AG08396 (cell line): ENCODE measurements at regions not wholly inside any gene's neighbourhood (a gene's known extent, or its start where the extent isn't known, plus 50 kb on each side); places are given as distances from the start of the nearest gene placed in this dataset.

ENCODE experiments used
- DNase-seq: peaks from one replicate; pipeline ENCODE4 v3.0.0; 2012; ENCODE audit warnings: low spot score, mixed read lengths

DNA sequence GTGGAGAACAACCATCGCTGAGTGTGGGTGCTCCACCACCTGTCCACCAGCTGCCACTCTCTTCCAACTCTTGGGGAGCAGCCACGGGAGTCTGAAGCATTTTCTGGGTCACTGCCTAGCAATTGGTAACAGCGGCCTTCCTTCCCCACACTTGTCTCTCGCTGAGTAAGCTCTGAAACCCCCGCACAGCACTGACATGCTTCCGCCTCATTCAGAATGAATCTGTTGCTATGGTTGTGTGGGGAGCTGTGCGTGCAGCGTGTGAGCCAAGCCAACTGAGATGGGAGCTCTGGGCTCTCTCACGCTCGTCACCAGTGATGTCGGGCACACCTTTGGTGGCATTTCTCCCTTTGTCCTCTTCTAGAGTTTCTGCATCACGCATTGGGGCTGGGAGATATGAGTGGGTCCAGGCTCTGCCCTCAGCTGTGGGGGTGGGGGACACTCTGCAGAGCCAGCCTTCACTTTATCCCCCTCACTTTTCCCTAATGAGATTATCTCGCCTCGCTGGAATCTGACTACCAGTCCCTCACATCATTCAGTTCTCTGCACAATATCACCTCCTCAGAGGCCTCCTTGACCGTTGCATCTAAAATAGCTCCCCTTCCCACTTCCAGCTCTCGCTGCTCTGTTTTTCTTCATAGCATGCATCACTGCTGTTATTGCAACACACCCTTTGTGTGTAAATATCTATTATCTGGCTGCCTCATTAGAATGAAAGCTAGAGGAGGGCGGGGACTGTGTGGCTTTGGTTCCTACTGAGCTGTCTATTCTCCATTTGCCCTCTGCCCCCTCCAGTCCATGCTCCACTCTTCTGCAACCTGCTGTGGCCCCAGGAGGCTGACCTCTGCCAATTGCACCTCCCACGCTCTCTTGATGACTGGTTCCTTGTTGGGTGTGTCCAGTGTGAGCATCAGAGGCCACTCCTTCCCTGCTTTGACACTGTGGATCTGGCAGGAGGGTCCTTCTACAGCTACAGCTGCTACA is 569.9 kb upstream of the CADM1 start:
- no peak for DNase-seq

DNA sequence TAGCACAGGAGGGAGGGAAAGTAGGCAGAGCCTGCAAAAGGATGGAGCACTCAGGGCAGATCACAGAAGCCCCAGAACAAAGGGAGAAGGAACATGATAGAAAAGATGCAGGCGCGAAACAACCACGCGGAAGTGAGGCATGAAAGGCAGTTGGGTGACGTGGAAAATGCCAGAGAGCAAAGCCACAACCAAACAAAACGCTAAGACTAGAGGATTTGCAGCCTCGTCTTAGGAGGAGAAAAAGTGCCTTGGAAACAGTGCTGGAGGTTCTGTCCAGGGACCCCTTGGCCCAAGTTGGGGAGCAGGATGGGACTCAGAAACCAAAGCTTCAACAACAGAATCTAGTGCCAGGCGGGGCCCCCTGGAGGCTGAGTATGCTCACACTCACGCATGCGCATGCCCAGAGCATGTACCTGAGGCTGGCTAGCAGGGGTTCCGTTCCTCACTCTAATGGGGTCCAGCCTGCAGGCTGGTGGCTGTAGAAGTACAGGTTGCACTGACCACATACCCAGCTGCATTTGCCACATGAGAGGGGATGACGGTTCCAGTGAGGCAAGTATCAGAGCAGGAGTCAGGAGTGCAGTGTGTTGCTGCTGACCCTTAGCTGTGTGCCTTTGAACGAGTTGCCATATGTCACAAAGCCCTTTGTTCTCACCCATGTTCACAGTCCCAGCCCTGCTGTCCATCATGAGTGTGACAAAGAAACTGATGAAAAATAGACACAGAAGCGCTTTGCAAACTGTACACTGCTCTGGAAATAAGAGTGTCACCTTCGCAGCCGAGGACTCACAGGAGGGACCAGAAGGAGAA is 568.6 kb upstream of the CADM1 start:
- no peak for DNase-seq

DNA sequence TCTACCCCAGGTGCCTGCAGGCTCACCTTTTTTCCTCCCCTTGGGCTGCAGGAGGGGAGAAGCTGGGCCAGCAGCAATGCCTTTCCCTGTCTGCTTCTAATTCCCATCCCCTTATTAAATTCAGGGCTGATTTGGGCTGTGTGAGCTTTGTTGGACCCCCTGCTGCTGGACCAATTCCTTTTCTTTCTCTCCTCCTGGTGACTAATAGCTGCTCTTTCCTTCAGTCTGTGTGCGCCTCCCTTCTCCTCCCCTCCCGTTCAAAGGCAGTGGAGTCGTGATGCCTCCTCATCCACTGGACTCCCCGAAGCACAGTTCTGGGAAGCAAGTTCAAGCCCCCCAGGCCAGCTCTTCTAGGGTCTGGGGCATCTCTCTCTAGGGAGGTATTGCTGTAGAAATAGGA is 567.9 kb upstream of the CADM1 start:
- no peak for DNase-seq

DNA sequence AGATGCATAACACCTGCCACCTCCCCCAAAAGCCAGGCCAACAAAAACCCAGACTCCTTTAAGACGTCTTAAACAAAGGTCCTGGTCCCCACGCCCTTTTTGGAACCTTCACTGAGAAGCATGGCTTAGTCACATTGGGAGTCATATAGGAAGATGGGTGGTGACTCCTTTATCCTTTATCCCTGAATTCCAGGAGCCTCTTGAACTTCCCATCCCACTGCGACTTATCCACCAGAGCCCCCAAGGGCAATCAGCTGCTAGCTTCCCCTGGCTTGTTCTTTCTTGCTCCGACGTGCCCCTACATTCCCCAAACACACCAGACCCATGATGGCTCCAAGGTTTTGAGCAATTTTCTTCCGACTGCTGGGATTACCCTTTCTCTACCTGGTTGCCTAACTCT is 567.0 kb upstream of the CADM1 start:
- no peak for DNase-seq

DNA sequence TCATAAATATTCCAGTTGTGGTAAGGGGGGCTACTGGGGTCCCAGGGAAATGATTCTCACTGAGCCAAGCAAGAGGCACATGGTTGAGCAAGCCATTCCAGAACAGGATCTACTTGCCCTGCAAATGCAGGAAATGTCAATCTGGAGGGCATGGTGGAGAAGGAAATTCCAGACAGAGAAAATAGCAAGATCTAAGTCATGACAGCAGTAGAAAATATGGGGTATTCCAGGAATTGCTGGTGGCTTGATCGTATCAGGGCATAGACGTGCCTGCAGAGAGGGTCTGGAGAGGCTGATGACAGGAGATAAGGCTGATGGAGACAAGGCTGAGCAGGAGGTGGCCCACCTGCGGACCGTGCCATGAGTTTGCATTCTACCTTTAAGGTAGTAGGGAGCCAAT is 566.3 kb upstream of the CADM1 start:
- DNase-seq, result no peak

DNA sequence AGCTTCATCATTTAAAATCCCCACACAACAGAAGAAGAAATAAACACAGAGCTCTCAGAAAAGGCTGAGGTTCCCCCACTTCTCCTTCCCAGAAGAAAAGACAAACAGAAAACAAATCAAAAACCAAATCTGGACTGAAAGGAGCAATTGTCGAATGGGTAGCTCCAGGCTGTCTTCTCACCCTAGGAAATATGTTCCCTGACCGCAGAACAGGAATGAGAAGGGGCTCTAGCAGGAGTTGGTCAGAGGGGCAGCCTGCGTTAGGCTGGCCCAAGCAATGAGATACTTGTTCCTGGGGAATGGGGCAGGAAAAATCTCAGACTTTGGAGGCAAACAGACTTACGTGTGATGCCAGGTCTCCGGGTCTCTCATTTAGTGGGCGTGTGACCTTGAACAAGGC is 562.6 kb upstream of the CADM1 start:
- DNase-seq, result no peak

DNA sequence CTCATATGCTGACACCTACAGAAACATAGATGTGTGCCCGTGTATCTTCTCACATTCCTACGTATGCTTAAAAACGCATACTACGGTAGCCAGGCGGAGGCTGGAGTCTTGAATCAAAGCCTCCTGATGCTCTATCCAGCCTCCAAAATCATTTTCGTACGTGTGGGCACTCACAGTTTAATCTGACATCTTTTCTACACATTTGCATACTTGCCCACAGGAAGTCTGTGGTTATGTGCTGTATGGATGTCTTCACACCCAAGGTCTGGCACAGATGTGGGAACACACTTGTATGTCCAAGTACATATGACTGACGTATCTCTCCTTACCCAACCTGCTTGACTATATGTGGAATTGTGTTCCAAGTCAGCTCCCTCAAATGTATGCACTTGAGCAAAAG is 561.8 kb upstream of the CADM1 start:
- no peak for DNase-seq

DNA sequence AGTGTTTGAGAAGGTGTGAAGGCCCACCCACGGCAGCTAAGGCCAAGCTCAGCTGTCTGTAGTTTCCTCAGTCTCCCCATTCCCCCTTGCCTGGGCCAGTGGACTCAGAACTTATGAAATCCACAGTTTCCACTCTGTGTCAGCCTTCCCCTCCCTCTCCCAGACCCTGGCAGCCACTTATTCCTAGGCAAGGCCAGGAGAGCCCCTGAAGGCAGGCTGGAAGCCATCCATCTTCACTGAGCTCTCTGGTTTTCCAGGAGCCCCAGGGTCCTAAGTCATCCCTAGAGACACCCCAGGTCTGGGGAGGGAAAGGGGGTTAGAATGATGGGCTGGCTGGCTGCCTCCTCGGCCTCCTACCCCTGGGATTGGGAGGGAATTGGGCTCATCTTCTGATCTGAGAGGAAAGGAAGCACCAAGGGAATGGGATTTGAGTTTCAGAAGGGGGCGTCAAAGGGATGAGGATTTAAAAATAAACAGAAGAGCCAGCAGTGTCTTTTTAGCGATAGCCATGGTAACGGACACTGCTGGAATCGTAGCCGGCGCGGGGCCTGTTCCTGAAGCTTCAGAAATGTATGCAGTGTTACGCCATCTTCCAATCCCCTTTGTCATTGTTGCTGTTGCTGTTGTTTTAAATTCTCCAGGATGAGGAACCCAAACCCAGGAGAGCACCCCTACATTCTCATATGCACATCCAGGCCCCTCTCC is 561.1 kb upstream of the CADM1 start:
- DNase-seq, result no peak

DNA sequence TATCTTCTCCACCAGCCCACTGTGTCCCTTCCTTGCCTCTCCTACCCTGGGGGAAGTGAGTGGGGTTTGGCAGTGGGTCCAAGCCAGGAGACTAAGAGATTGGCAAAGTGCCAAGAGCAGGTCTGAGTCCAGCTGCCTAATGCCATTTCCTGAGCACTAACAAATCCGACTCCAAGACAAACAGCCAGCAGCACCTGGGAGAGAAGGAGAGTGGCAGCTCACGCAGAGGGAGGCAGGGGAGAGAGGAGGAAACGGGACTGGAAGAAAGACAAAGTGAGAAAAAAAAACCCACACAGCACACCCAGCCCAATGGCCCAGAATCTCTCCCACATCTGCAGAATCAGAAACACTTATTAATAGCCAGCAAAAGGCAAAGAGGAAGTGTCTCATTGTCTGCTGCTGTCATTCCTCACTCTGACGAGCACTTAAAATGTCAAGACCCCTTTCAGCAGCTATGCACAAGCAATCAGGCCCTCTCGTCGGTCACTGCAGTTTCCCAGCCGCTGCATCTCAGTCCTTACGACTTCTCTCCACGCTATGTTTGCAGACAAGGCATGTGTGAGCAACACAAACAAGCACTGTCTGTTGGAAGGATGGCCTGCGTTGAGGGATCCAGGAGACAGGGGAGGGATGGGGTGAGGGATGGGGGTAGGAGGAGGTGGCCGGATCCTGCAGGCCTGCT is 558.4 kb upstream of the CADM1 start:
- no peak for DNase-seq

DNA sequence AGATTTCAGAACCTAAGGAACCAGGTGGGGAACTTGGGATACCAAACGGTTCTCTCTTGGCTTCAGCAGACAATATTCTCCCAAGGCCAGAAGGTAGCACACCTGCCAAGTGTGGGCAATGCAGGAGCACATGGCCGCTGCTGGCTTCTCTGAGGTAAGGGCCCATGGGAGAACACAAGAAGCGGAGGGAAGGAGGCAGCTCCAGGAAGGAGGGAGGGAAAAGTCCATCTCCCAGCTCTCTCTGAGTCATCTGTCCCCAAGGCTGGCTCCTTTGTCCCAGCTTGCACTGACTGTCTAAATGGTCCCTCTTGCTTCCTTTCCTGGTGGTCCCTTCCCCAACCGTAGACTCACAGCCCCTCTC is 557.9 kb upstream of the CADM1 start:
- DNase-seq, result no peak

DNA sequence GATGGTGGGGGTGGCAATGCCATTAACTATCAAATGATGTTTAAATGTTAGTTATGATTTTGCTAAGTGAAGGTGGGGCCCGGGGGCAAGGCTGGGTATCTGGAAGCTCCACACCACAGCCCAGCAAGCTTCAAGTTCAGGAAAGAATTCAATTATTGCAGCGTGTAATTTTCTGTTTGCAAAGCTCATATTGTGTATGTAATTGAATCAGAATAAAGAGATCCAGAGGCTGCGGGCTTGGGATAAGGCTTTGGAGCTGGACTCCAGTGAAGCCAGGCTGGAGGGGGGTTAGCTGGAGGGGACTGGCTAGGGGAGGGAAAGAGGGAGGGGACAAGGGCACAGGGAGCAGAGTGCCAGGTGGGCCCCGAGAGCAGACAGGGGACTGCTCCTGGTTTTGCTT is 557.1 kb upstream of the CADM1 start:
- no peak for DNase-seq

DNA sequence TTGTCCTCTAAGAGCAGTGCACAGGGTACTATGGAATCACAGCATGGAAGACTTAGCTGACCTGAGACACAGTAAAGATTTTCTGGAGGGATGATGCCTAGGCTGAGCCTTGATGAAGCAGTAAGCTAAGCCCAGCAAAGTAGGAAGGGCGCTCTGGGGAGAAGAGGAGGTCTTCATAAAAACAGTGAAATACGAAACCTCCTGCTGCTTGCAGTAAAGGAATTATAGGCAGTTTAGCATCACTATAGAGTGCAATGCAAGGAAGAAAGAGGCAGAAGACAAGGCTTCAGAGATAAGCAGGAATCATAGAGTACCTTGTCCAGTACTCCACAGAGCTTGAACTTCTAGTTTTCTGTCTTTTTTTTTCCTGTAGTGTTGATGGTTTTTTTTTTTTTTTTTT is 555.7 kb upstream of the CADM1 start:
- no peak for DNase-seq

DNA sequence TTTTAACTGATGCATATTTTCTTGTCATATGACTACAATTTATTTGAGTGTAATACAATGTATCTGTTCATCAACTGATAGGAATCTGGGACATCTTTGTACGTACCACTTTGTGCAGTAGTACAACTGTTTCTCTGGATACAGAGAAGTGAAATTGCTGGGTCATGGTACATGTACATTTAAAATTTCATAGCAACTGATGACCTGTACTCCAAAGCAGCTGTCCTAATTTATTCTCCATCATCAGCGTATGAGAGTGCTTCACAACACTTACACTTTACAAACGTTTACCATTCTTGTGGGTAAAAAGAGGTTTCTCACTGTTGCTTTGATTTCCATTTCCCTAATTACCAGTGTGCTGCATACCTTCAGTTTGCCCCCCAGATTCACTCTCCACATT is 552.8 kb upstream of the CADM1 start:
- DNase-seq, result no peak

DNA sequence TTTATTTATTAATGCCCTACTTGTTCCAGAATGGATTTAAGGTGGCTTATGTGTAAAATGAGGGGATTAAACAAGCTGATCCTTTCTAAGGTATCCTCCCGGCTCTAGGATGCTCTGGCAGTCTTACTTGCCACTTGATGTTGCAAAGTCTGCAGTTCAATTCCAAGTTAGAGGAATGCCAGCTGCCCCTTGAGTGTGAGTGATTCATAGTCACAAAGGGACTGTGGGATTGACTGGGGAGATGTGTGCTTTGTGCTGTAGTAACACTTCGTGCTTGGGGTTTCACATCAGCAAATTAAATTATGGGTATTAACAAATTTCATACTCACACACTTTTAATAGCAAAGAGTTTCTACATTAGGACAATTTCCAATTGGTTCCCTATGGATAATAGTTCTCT is 550.8 kb upstream of the CADM1 start:
- DNase-seq, result no peak

DNA sequence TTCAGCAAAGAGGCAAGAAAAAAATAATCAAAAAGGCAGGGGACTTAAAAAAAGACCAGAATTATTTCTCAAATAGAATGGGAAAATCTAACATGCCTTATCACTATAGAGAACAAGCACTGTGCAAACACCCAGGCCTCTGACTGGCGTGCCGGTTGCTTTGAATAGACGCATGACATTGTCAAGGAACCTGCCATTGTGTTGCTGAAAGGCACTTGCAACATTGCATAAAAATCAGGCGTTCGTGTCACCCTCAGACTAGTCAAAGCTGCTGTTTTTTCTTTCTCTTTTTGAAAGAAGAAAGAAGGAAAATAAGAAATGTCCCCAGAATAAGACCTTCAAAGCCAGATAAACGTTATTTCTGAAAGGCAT is 549.3 kb upstream of the CADM1 start:
- no peak for DNase-seq

DNA sequence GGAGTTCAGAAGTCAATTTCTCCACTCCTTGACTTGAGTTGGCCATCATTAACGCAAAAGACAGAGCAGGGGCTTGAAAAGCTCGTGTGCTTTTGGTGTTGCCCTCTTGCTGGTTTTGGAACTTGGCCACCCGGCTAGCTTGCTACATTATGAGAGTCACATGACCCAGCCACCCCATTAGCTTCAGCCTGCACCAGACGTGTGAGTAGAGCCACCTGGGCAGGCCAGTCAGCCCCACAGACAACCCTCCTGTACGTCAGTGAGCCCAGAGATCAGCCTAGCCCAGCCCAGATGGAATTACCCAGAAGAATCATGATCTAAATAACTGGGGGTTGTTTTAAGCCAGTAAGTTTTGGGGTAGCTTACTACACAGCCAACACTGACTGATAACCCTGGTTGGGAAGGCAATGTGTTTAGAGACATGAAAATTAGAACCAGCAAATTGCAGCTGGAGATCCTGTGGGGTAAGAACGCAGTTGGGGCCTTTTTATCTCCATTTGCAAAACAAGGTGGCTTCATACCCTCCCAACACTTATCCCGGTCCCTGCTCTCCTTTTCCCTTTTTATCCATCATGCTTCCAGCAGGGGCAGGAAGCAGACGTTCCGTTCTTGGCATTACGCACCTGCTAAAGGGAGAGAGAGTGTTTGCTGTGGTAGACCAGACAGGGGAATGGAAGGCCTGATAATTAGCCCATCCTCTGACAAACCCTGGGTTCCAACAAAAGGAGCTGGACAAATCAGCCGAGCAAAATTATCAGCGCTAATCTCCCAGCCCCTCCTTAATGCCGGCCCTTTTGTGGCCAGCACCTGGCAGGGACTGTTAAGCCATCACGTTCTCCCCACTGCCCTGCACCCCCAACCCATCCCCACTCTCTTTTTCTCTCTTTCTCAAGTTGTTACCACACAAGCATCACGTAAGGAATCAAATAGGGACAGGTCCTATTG is 548.7 kb upstream of the CADM1 start:
- DNase-seq, result no peak

DNA sequence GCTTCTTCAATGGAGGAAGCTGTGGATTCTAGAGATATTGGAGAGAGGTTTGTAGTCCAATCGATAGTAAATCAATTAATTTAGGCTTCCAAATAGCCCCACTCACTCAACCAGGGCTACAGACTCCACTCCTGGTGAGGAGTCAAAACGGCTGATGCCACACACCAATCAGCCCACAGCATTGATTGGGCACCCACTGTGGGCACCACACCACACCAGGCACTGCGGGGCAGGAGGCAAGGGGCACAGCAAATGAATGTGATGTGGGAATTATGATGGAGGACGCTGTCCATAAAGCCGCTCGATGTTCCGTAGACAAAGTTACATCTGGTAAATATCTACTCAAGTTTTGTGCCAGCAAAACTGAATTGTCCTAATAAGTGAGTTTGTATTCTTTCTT is 547.3 kb upstream of the CADM1 start:
- DNase-seq, result no peak

DNA sequence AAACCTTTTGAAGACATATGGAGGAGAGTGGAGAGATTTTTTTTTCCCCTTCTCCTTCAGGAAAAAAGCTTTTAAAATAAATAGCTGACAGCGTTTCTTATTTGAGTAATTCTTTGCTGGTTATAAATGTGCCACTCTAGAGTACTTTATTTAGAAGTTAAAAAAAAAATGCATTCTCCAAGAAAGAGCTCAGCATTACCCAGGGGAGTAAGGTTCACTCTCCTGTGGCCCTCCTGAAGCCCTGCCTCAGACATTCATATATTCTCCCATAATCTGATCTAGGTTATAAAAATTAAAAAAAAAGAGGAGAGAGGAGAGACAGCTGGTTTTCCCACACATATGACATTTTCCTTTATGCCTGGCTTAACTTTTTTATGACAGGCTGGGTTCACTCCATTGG is 545.2 kb upstream of the CADM1 start:
- DNase-seq, result no peak

DNA sequence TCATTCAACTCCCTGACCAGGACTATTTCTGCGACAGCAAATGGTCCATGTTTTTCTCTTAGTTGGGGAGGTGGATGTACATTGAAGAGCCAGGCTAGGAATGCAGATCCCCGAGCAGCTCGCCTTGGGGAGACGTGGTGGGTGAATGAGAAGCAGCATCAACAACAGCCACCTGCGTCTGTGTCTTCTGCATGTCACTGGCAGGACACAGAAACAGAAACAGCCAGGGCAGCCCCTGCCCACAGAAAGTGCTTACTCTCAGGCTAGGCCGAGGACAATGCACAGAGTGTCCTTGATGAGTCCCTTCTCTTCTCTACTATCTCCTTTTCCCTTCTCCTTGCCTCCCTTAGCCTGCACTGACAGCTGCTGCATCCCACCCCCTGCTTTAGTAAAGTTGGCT is 541.9 kb upstream of the CADM1 start:
- no peak for DNase-seq

DNA sequence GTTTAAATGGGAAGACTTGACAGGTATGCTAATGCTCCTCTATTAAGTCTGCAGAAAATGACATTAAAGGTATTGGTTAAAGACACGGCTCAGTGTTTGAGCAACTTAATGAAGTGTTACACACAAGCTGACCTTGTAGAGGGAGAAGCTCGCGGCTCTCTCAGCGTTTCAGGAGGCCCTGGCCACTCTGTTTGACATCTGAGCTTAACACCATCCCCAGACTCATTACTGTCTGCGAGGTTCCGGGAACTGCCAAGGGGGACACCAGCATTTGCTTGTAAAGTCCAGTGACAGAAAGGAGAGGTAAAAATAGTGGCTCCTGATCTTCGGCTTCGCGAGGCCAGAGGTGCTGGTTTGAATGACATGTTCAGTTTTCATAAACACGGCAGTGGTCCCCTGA is 540.7 kb upstream of the CADM1 start:
- no peak for DNase-seq

DNA sequence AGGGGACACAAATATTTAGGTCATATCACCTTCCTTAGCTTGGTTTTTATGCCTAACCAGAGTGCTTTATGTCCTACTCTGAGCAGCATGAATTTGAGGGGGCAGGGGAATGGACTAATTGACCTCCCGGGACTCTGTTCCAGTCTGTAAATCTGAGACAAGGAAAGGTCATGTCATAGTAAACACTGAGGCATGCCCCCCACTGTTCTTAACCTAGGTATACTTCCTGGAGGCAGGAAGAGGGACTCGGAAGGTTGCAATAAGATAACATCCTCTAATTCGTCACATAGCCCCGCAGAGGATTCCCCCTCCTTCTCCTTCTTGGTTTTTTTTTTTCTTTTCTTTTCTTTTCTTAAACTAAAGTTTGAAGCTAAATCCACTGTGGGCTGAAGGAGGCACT is 540.3 kb upstream of the CADM1 start:
- no peak for DNase-seq
